OCI-LY1 (cell line): ENCODE measurements at regions not wholly inside any gene's neighbourhood (a gene's known extent, or its start where the extent isn't known, plus 50 kb on each side); places are given as distances from the start of the nearest gene placed in this dataset.

Source experiments
- H2AFZ ChIP-seq: fragments of 200-600 bp; sonication (generic), shearing (Covaris generic); 2 replicates; pipeline ENCODE4 v1.6.0; 2014; ENCODE audit warnings: antibody characterized with exemption, mild to moderate bottlenecking, low read length
- H3F3A ChIP-seq: fragments of 200-600 bp; sonication (generic), shearing (Covaris generic); 2 replicates; pipeline ENCODE4 v1.6.0; 2014; ENCODE audit warnings: mild to moderate bottlenecking, antibody characterized with exemption, low read length, moderate library complexity; ENCODE audit not compliant: insufficient read depth
- H3K27ac ChIP-seq: fragments of 200-600 bp; sonication (generic); 2 replicates; pipeline ENCODE4 v1.5.1; 2014; ENCODE audit warnings: low read length, mixed run types, mild to moderate bottlenecking, low read depth; ENCODE audit not compliant: poor library complexity, severe bottlenecking
- H3K27me3 ChIP-seq: fragments of 200-600 bp; sonication (generic); 2 replicates; pipeline ENCODE4 v1.6.0; 2014; ENCODE audit warnings: antibody characterized with exemption, mild to moderate bottlenecking, low read length, moderate library complexity; ENCODE audit not compliant: insufficient read depth
- H3K36me3 ChIP-seq: fragments of 200-600 bp; sonication (generic); 2 replicates; pipeline ENCODE4 v1.6.1; 2014; ENCODE audit warnings: mild to moderate bottlenecking, antibody characterized with exemption, low read length, moderate library complexity, mixed read lengths; ENCODE audit not compliant: insufficient read depth
- H3K4me1 ChIP-seq: fragments of 200-600 bp; sonication (generic); 2 replicates; pipeline ENCODE4 v1.5.1; 2014; ENCODE audit warnings: mild to moderate bottlenecking, low read length, moderate library complexity; ENCODE audit not compliant: insufficient read depth, severe bottlenecking
- H3K4me2 ChIP-seq: fragments of 200-600 bp; sonication (generic), shearing (Covaris generic); 2 replicates; pipeline ENCODE4 v1.6.1; 2014; ENCODE audit warnings: low read length
- H3K4me3 ChIP-seq: fragments of 200-600 bp; sonication (generic); 2 replicates; pipeline ENCODE4 v1.5.1; 2014; ENCODE audit warnings: low read length, low read depth, mild to moderate bottlenecking, mixed read lengths; ENCODE audit not compliant: poor library complexity, severe bottlenecking
- H3K79me2 ChIP-seq: fragments of 200-600 bp; shearing (Covaris generic); 2 replicates; pipeline ENCODE4 v1.6.1; 2016; ENCODE audit warnings: mixed run types, low read length, mixed read lengths; ENCODE audit not compliant: insufficient read depth
- H3K9ac ChIP-seq: fragments of 200-600 bp; sonication (generic), shearing (Covaris generic); 2 replicates; pipeline ENCODE4 v1.6.1; 2014; ENCODE audit warnings: mild to moderate bottlenecking, low read length, mixed read lengths
- H3K9me2 ChIP-seq: fragments of 200-600 bp; sonication (generic), shearing (Covaris generic); 2 replicates; pipeline ENCODE4 v1.6.1; 2014; ENCODE audit warnings: low read depth, mild to moderate bottlenecking, low read length, mixed read lengths
- H3K9me3 ChIP-seq: fragments of 200-600 bp; shearing (Covaris generic); 2 replicates; pipeline ENCODE4 v1.6.1; 2014; ENCODE audit warnings: low read length, mixed read lengths
- H4K20me1 ChIP-seq: fragments of 200-600 bp; sonication (generic), shearing (Covaris generic); 2 replicates; pipeline ENCODE4 v1.6.0; 2016; ENCODE audit warnings: mild to moderate bottlenecking, low read length; ENCODE audit not compliant: insufficient read depth
- EZH2 ChIP-seq: fragments of 200-600 bp; sonication (generic), shearing (Covaris generic); IDR thresholded peaks from 2 replicates; pipeline ENCODE4 v1.8.0; 2017; ENCODE audit warnings: borderline replicate concordance, mixed run types, mild to moderate bottlenecking, antibody characterized with exemption, low read length, moderate library complexity, mixed read lengths
- TF ChIP-seq, protein P1 (sequence below): fragments of 200-600 bp; sonication (generic), shearing (Covaris generic); IDR thresholded peaks from 2 replicates; pipeline ENCODE4 v1.5.1; 2017; ENCODE audit warnings: mild to moderate bottlenecking, antibody characterized with exemption, low read length, moderate library complexity, mixed read lengths

GRCh38 chr5:33310451-33310850 is 130.3 kb upstream of the TARS1 start:
- H3K4me2 ChIP-seq, result no peak overlapping the region

GRCh38 chr5:33311893-33312292 is 128.9 kb upstream of the TARS1 start:
- Histone ChIP-seq H3K4me1 (no peaks in the 10 kb centered on the region), H3K4me3 (no peak overlapping the region), H2AFZ (no peak overlapping the region), H3F3A (no peaks in the 10 kb centered on the region), H3K79me2 (no peaks in the 10 kb centered on the region), H3K9me2 (no peaks in the 10 kb centered on the region), H3K27ac (no peak overlapping the region), H3K4me2 (no peak overlapping the region), H3K9ac (no peak overlapping the region), H3K9me3 (no peaks in the 10 kb centered on the region), H4K20me1 (no peaks in the 10 kb centered on the region), H3K27me3 (no peaks in the 10 kb centered on the region), H3K36me3 (no peaks in the 10 kb centered on the region)
- TF ChIP-seq, protein P1, sequence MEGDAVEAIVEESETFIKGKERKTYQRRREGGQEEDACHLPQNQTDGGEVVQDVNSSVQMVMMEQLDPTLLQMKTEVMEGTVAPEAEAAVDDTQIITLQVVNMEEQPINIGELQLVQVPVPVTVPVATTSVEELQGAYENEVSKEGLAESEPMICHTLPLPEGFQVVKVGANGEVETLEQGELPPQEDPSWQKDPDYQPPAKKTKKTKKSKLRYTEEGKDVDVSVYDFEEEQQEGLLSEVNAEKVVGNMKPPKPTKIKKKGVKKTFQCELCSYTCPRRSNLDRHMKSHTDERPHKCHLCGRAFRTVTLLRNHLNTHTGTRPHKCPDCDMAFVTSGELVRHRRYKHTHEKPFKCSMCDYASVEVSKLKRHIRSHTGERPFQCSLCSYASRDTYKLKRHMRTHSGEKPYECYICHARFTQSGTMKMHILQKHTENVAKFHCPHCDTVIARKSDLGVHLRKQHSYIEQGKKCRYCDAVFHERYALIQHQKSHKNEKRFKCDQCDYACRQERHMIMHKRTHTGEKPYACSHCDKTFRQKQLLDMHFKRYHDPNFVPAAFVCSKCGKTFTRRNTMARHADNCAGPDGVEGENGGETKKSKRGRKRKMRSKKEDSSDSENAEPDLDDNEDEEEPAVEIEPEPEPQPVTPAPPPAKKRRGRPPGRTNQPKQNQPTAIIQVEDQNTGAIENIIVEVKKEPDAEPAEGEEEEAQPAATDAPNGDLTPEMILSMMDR, result no peak
- no peak for TF ChIP-seq EZH2

More at GRCh38 chr5:33310451-33310850, 130.3 kb upstream of the TARS1 start:
- Histone ChIP-seq H3K9ac (no peak overlapping the region), H3K9me3 (no peaks in the 10 kb centered on the region), H4K20me1 (no peaks in the 10 kb centered on the region), H3K4me3 (no peak overlapping the region), H2AFZ (no peak overlapping the region), H3K27me3 (no peaks in the 10 kb centered on the region), H3K4me1 (no peaks in the 10 kb centered on the region), H3K27ac (no peak overlapping the region), H3K79me2 (no peaks in the 10 kb centered on the region), H3F3A (no peaks in the 10 kb centered on the region), H3K9me2 (no peaks in the 10 kb centered on the region), H3K36me3 (no peaks in the 10 kb centered on the region)
- TF ChIP-seq, protein P1, result no peak
- no peak for TF ChIP-seq EZH2

DNA sequence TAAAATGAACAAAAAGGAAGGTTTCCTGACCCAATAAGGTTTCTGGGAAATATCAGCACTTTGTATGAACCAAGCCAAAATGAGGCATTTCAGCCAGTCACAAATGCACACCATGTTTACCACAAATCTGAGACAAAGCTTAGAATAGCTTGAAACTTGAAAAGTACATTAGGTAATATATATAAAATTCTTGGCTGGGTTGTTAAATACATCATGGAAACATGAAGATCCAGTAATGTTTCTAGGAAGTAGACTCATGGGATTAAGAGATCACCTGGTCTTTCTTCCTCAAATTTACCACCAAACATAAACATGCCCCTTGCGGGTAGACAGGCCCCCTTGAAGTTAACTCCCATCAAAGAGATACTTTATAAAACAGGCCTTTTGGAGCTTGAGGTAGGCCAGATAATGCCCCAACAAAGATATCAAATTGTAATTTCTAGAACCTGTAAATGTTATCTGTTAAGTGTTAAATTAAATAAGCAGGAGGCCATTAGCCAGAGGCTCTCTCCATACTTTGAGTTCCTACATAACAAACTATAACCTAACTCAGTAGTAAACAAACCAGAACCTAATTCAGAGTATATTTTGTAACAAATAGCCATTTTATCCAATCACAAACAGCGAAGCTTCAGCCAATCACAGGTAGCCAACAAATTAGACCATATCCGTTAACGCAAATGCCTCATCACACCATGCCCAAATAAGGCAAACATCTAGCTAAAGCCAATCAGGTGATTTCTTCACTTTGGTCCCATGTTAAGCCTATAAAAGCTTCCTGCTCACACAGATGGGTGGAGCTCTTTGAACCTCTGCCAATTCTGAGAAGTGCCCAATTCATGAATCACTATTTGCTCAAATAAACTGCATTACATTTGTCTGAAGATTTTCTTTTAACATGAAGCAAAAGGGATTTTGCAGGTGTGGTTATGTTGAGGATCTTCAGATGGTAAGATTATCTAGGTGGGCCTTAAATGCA is 127.9 kb upstream of the TARS1 start:
- H3K9ac ChIP-seq, result no peak overlapping the region
- H3K27ac ChIP-seq, result no peak overlapping the region
- H3K79me2 ChIP-seq, result no peaks in the 10 kb centered on the region
- no peaks in the 10 kb centered on the region for H3K9me3 ChIP-seq
- H3K36me3 ChIP-seq, result no peaks in the 10 kb centered on the region
- H3K4me3 ChIP-seq, result no peak overlapping the region
- TF ChIP-seq EZH2, result no peak
- TF ChIP-seq, protein P1, result no peak
- H3K9me2 ChIP-seq, result no peaks in the 10 kb centered on the region
- H2AFZ ChIP-seq, result no peak overlapping the region
- H3F3A ChIP-seq, result no peaks in the 10 kb centered on the region
- H3K27me3 ChIP-seq, result no peaks in the 10 kb centered on the region
- no peaks in the 10 kb centered on the region for H4K20me1 ChIP-seq
- H3K4me1 ChIP-seq, result no peaks in the 10 kb centered on the region
- no peak overlapping the region for H3K4me2 ChIP-seq
